Keratinocyte (primary cell): ENCODE measurements at regions not wholly inside any gene's neighbourhood (a gene's known extent, or its start where the extent isn't known, plus 50 kb on each side); places are given as distances from the start of the nearest gene placed in this dataset.

ENCODE experiments used
- DNase-seq: peaks from one replicate; pipeline ENCODE4 v3.0.0-alpha.2; 2011; ENCODE audit warnings: low read depth, missing footprints, low spot score
- FAIRE-seq: peaks from 2 replicates; lab custom pipeline; 2011; peaks lifted over from hg19 to GRCh38; lab: Jason Lieb, UNC
- H2AFZ ChIP-seq: 2 replicates; pipeline ENCODE4 v1.6.0; 2012; ENCODE audit warnings: low read length, control low read depth, inconsistent platforms; ENCODE audit not compliant: control insufficient read depth
- H3K27ac ChIP-seq: 2 replicates; pipeline ENCODE4 v1.5.1; 2011; ENCODE audit warnings: low read length; ENCODE audit not compliant: control insufficient read depth, insufficient read depth
- H3K27me3 ChIP-seq: 3 replicates; pipeline ENCODE4 v1.6.0; 2011; ENCODE audit warnings: low read length; ENCODE audit not compliant: control insufficient read depth, insufficient read depth; ENCODE audit errors: extremely low read depth
- H3K36me3 ChIP-seq, 2 experiments: 2 replicates in 1 of 2; 3 replicates in 1 of 2; pipeline ENCODE4 v1.5.1; 2011; ENCODE audit warnings: low read length in 2 of 2, mild to moderate bottlenecking in 1 of 2; ENCODE audit not compliant: control insufficient read depth in 2 of 2, insufficient read depth in 2 of 2; ENCODE audit errors: extremely low read depth in 1 of 2
- H3K4me1 ChIP-seq: 3 replicates; pipeline ENCODE4 v1.5.1; 2011; ENCODE audit warnings: low read length; ENCODE audit not compliant: control insufficient read depth, insufficient read depth; ENCODE audit errors: extremely low read depth
- H3K4me2 ChIP-seq: 3 replicates; pipeline ENCODE4 v1.6.0; 2011; ENCODE audit warnings: low read depth, low read length; ENCODE audit not compliant: control insufficient read depth, insufficient read depth; ENCODE audit errors: extremely low read depth
- H3K4me3 ChIP-seq, 3 experiments: fragments of 200-600 bp in 1 of 3; sonication (generic) in 1 of 3; 2 replicates in 2 of 3; 3 replicates in 1 of 3; pipeline ENCODE4 v1.5.1; 2011 to 2016; ENCODE audit warnings: low read length in 3 of 3, mild to moderate bottlenecking in 3 of 3, control low read depth in 2 of 3, inconsistent platforms in 1 of 3, low read depth in 1 of 3, mixed read lengths in 1 of 3, mixed run types in 1 of 3, moderate library complexity in 1 of 3; ENCODE audit not compliant: control insufficient read depth in 2 of 3, insufficient read depth in 2 of 3; ENCODE audit errors: extremely low read depth in 1 of 3
- H3K79me2 ChIP-seq: 2 replicates; pipeline ENCODE4 v1.6.0; 2012; ENCODE audit warnings: low read length; ENCODE audit not compliant: control insufficient read depth, insufficient read depth
- H3K9ac ChIP-seq: 3 replicates; pipeline ENCODE4 v1.6.0; 2011; ENCODE audit warnings: low read length; ENCODE audit not compliant: control insufficient read depth, insufficient read depth; ENCODE audit errors: extremely low read depth
- H3K9me1 ChIP-seq: 3 replicates; pipeline ENCODE4 v1.6.0; 2011; ENCODE audit warnings: low read length; ENCODE audit not compliant: control insufficient read depth, insufficient read depth; ENCODE audit errors: extremely low read depth
- H3K9me3 ChIP-seq: 2 replicates; pipeline ENCODE4 v1.5.1; 2012; ENCODE audit warnings: low read depth, low read length; ENCODE audit not compliant: control insufficient read depth
- H4K20me1 ChIP-seq: 3 replicates; pipeline ENCODE4 v1.6.0; 2011; ENCODE audit warnings: low read length; ENCODE audit not compliant: control insufficient read depth, insufficient read depth; ENCODE audit errors: extremely low read depth
- CTCF ChIP-seq, 3 experiments: IDR thresholded peaks in 1 of 3; conservative IDR thresholded peaks in 1 of 3; optimal IDR thresholded peaks in 1 of 3; 2 replicates in 2 of 3; 3 replicates in 1 of 3; pipeline versions ENCODE3 to v1.5.1; 2011; ENCODE audit warnings: low read length in 3 of 3, mild to moderate bottlenecking in 3 of 3, moderate library complexity in 2 of 3, control low read depth in 1 of 3, inconsistent platforms in 1 of 3; ENCODE audit not compliant: insufficient read depth in 2 of 3; ENCODE audit errors: extremely low read depth in 1 of 3
- EZH2 ChIP-seq: IDR thresholded peaks from one replicate; pipeline ENCODE4 v1.6.1; 2012; ENCODE audit warnings: inconsistent platforms, mild to moderate bottlenecking, low read length, moderate library complexity
- dilution Hi-C: fragments of 300-500 bp; cut with MboI; formaldehyde crosslinking; loops from one replicate; pipeline ENCODE4 v1.7.0; 2020; ENCODE audit warnings: low sequenced_read_pairs; ENCODE audit not compliant: extremely low pct_ligation_motif_present

GRCh38 chr15:93300796-93301195 lies 211.8 kb upstream of the RGMA start:
- Histone ChIP-seq H3K27ac (no peak overlapping the region), H3K9me1 (no peaks in the 10 kb centered on the region), H2AFZ (no peak overlapping the region), H4K20me1 (no peaks in the 10 kb centered on the region), H3K4me1 (no peaks in the 10 kb centered on the region), H3K9ac (no peak overlapping the region), H3K4me2 (no peak overlapping the region), H3K4me3 (no peak overlapping the region), H3K79me2 (no peaks in the 10 kb centered on the region), H3K27me3 (no peaks in the 10 kb centered on the region), H3K9me3 (no peaks in the 10 kb centered on the region), H3K36me3 (no peaks in the 10 kb centered on the region)
- dilution Hi-C loops: no loop called here
- TF ChIP-seq EZH2: no peak
- TF ChIP-seq CTCF (optimal IDR thresholded peaks at IDR 0.05 in 1 of 3, IDR thresholded peaks at IDR 0.05 in 1 of 3, conservative IDR thresholded peaks at IDR 0.05 in 1 of 3; ENCODE audit: extremely low read depth in 1 of 3, insufficient read depth in 2 of 3, low read length in 3 of 3): no peak
- FAIRE-seq (no peak), DNase-seq (no peak)

GRCh38 chr15:93299675-93300074 lies 210.7 kb upstream of the RGMA start:
- H3K4me1 ChIP-seq: no peaks in the 10 kb centered on the region
- no peaks in the 10 kb centered on the region for H4K20me1 ChIP-seq
- H3K9me1 ChIP-seq: no peaks in the 10 kb centered on the region
- no peak overlapping the region for H3K9ac ChIP-seq
- H3K4me3 ChIP-seq: no peak overlapping the region
- dilution Hi-C loops: no loop called here
- H3K79me2 ChIP-seq: no peaks in the 10 kb centered on the region
- no peak for TF ChIP-seq EZH2
- TF ChIP-seq CTCF (optimal IDR thresholded peaks at IDR 0.05 in 1 of 3, IDR thresholded peaks at IDR 0.05 in 1 of 3, conservative IDR thresholded peaks at IDR 0.05 in 1 of 3; ENCODE audit: extremely low read depth in 1 of 3, insufficient read depth in 2 of 3, low read length in 3 of 3): no peak
- no peaks in the 10 kb centered on the region for H3K9me3 ChIP-seq
- DNase-seq: no peak
- no peak overlapping the region for H3K4me2 ChIP-seq
- no peaks in the 10 kb centered on the region for H3K27me3 ChIP-seq
- H3K27ac ChIP-seq: no peak overlapping the region
- FAIRE-seq: no peak
- no peaks in the 10 kb centered on the region for H3K36me3 ChIP-seq
- no peak overlapping the region for H2AFZ ChIP-seq
